Neural cell (in vitro differentiated cells): ENCODE measurements at regions not wholly inside any gene's neighbourhood (a gene's known extent, or its start where the extent isn't known, plus 50 kb on each side); places are given as distances from the start of the nearest gene placed in this dataset.

Experiments
- H2AFZ ChIP-seq: fragments of 200-600, 300-800 bp; sonication (generic), shearing (Covaris generic); 2 replicates; pipeline ENCODE4 v1.6.0; 2014; ENCODE audit warnings: low read depth, mild to moderate bottlenecking, antibody characterized with exemption, low read length, moderate library complexity
- H3F3A ChIP-seq: fragments of 200-600 bp; shearing (Covaris generic); 2 replicates; pipeline ENCODE4 v1.6.1; 2016; ENCODE audit warnings: mild to moderate bottlenecking, moderate library complexity, mixed read lengths, antibody characterized with exemption, low read length; ENCODE audit not compliant: insufficient read depth, poor library complexity, severe bottlenecking
- H3K27ac ChIP-seq: fragments of 200-600, 300-800 bp; sonication (generic), shearing (Covaris generic); 2 replicates; pipeline ENCODE4 v1.5.1; 2014; ENCODE audit warnings: mild to moderate bottlenecking, low read length, moderate library complexity
- H3K27me3 ChIP-seq: fragments of 300-800, 200-600 bp; sonication (generic), shearing (Covaris generic); 2 replicates; pipeline ENCODE4 v1.6.0; 2014; ENCODE audit warnings: mild to moderate bottlenecking, low read depth, low read length, moderate library complexity; ENCODE audit not compliant: insufficient read depth
- H3K36me3 ChIP-seq: fragments of 300-800, 200-600 bp; sonication (generic), shearing (Covaris generic); 2 replicates; pipeline ENCODE4 v1.5.1; 2014; ENCODE audit warnings: mild to moderate bottlenecking, antibody characterized with exemption, low read length, moderate library complexity; ENCODE audit not compliant: insufficient read depth
- H3K4me2 ChIP-seq: fragments of 300-800, 200-600 bp; sonication (generic), shearing (Covaris generic); 2 replicates; pipeline ENCODE4 v1.6.0; 2014; ENCODE audit warnings: mild to moderate bottlenecking, low read length
- H3K4me3 ChIP-seq: fragments of 300-800, 200-600 bp; sonication (generic), shearing (Covaris generic); 2 replicates; pipeline ENCODE4 v1.5.1; 2014; ENCODE audit warnings: mild to moderate bottlenecking, low read length, moderate library complexity
- H3K79me2 ChIP-seq: fragments of 200-600 bp; shearing (Covaris generic); replicated peaks from 2 replicates; pipeline ENCODE4 v1.6.0; 2014; ENCODE audit warnings: mild to moderate bottlenecking, low read length, moderate library complexity; ENCODE audit not compliant: insufficient read depth
- H3K9ac ChIP-seq: fragments of 300-800, 200-600 bp; sonication (generic), shearing (Covaris generic); 2 replicates; pipeline ENCODE4 v1.6.1; 2016; ENCODE audit warnings: mild to moderate bottlenecking, low read length, mixed read lengths
- H3K9me2 ChIP-seq: fragments of 200-600 bp; shearing (Covaris generic); 2 replicates; pipeline ENCODE4 v1.6.1; 2016; ENCODE audit warnings: mild to moderate bottlenecking, low read length, mixed read lengths; ENCODE audit not compliant: insufficient read depth
- H3K9me3 ChIP-seq: fragments of 200-600, 300-800 bp; sonication (generic), shearing (Covaris generic); 2 replicates; pipeline ENCODE4 v1.6.1; 2016; ENCODE audit warnings: mild to moderate bottlenecking, mixed run types, low read length, moderate library complexity, mixed read lengths
- H4K20me1 ChIP-seq: fragments of 200-600 bp; shearing (Covaris generic); 2 replicates; pipeline ENCODE4 v1.6.1; 2016; ENCODE audit warnings: mild to moderate bottlenecking, mixed run types; ENCODE audit not compliant: insufficient read depth
- EP300 ChIP-seq: fragments of 450-650 bp; conservative IDR thresholded peaks from 2 replicates; pipeline ENCODE4 v1.6.1; 2014; ENCODE audit warnings: antibody characterized with exemption, mild to moderate bottlenecking, moderate library complexity; ENCODE audit not compliant: poor library complexity, severe bottlenecking
- EZH2 ChIP-seq: fragments of 200-600, 300-800 bp; shearing (Covaris generic), sonication (generic); IDR thresholded peaks from 2 replicates; pipeline ENCODE4 v1.6.1; 2014; ENCODE audit warnings: antibody characterized with exemption, low read length, borderline replicate concordance, mild to moderate bottlenecking; ENCODE audit not compliant: insufficient read depth, poor library complexity, severe bottlenecking
- MXI1 ChIP-seq: fragments of 450-650 bp; conservative IDR thresholded peaks from 2 replicates; pipeline ENCODE4 v1.6.1; 2014; ENCODE audit warnings: antibody characterized with exemption, mild to moderate bottlenecking; ENCODE audit not compliant: poor library complexity, severe bottlenecking
- POLR2AphosphoS5 ChIP-seq: IDR thresholded peaks from 2 replicates; pipeline ENCODE4 v1.6.1; 2012
- RAD21 ChIP-seq: fragments of 450-650 bp; conservative IDR thresholded peaks from 2 replicates; pipeline ENCODE4 v1.6.1; 2014; ENCODE audit warnings: antibody characterized with exemption, mild to moderate bottlenecking, moderate library complexity
- SMC3 ChIP-seq: fragments of 450-650 bp; conservative IDR thresholded peaks from 2 replicates; pipeline ENCODE4 v1.6.1; 2014; ENCODE audit warnings: antibody characterized with exemption, mild to moderate bottlenecking, moderate library complexity; ENCODE audit not compliant: poor library complexity
- TAF1 ChIP-seq: IDR thresholded peaks from 2 replicates; pipeline ENCODE4 v1.6.1; 2012; ENCODE audit warnings: low read depth
- TF ChIP-seq, protein P1 (sequence below): fragments of 450-650 bp; IDR thresholded peaks from 2 replicates; pipeline ENCODE4 v1.5.1; 2014; ENCODE audit warnings: antibody characterized with exemption, mild to moderate bottlenecking, moderate library complexity; ENCODE audit not compliant: poor library complexity, severe bottlenecking
- TF ChIP-seq, protein P2 (sequence below): IDR thresholded peaks from 2 replicates; pipeline ENCODE4 v1.6.1; 2012; ENCODE audit warnings: borderline replicate concordance

DNA sequence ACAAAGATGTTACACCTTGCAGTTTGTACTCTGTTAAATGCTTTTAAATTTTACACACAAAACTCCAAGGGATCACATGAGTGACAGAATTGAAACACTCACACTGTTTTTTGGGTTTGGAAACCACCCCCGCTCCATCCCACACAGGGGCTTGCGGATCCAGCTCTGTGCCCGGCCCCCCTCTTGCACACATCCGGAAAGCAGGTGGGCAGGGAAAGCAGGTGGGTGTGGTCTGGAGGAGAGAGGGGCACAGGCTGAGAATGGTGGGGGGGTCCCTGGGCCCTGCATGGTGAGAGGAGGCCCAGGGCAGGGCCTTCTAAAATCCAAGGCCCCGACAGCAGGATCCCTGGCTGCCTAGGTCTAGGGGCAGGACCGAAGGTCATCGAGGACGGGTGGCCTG is 88.5 kb upstream of the HPCAL1 start:
- Histone ChIP-seq H3K9ac (no peak overlapping the region), H3F3A (no peaks in the 10 kb centered on the region), H3K4me3 (no peak overlapping the region), H3K9me3 (no peaks in the 10 kb centered on the region), H3K36me3 (no peaks in the 10 kb centered on the region), H3K79me2 (no peaks in the 10 kb centered on the region), H3K9me2 (no peaks in the 10 kb centered on the region), H3K27me3 (no peaks in the 10 kb centered on the region), H4K20me1 (no peaks in the 10 kb centered on the region), H3K4me2 (no peak overlapping the region), H3K27ac (no peak overlapping the region), H2AFZ (no peak overlapping the region)
- TF ChIP-seq, protein P1, sequence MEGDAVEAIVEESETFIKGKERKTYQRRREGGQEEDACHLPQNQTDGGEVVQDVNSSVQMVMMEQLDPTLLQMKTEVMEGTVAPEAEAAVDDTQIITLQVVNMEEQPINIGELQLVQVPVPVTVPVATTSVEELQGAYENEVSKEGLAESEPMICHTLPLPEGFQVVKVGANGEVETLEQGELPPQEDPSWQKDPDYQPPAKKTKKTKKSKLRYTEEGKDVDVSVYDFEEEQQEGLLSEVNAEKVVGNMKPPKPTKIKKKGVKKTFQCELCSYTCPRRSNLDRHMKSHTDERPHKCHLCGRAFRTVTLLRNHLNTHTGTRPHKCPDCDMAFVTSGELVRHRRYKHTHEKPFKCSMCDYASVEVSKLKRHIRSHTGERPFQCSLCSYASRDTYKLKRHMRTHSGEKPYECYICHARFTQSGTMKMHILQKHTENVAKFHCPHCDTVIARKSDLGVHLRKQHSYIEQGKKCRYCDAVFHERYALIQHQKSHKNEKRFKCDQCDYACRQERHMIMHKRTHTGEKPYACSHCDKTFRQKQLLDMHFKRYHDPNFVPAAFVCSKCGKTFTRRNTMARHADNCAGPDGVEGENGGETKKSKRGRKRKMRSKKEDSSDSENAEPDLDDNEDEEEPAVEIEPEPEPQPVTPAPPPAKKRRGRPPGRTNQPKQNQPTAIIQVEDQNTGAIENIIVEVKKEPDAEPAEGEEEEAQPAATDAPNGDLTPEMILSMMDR, result no peak
- TF ChIP-seq EP300, result no peak
- TF ChIP-seq SMC3, result no peak
- TF ChIP-seq EZH2, result no peak
- no peak for TF ChIP-seq POLR2AphosphoS5
- TF ChIP-seq RAD21, result no peak
- no peak for TF ChIP-seq TAF1
- TF ChIP-seq, protein P2, sequence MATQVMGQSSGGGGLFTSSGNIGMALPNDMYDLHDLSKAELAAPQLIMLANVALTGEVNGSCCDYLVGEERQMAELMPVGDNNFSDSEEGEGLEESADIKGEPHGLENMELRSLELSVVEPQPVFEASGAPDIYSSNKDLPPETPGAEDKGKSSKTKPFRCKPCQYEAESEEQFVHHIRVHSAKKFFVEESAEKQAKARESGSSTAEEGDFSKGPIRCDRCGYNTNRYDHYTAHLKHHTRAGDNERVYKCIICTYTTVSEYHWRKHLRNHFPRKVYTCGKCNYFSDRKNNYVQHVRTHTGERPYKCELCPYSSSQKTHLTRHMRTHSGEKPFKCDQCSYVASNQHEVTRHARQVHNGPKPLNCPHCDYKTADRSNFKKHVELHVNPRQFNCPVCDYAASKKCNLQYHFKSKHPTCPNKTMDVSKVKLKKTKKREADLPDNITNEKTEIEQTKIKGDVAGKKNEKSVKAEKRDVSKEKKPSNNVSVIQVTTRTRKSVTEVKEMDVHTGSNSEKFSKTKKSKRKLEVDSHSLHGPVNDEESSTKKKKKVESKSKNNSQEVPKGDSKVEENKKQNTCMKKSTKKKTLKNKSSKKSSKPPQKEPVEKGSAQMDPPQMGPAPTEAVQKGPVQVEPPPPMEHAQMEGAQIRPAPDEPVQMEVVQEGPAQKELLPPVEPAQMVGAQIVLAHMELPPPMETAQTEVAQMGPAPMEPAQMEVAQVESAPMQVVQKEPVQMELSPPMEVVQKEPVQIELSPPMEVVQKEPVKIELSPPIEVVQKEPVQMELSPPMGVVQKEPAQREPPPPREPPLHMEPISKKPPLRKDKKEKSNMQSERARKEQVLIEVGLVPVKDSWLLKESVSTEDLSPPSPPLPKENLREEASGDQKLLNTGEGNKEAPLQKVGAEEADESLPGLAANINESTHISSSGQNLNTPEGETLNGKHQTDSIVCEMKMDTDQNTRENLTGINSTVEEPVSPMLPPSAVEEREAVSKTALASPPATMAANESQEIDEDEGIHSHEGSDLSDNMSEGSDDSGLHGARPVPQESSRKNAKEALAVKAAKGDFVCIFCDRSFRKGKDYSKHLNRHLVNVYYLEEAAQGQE, result no peak
- no peak for TF ChIP-seq MXI1

DNA sequence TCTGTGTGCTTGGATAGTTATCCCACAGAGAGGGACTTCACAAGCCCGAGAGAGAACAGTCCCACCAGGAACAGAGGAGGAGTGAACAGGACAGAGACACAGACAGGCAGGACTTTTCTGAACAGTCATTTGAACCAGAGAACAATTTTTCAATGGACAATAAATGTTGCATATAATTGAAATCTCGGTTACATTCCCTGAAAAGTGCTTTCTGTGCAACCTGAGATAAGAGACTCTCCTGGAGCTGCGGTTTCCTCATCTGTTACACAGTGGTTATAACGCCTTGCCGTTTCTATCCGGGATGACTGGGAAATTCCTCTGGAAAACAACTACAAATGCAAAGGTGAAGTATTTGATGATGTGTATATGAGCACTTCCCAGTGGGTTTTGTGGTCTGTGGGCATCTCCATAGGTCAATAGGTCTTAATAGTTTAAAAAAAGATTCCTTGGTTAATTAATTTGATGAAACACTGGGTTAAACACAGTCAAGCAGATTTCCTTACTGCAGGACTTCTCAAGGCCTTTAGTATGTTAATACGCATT is 87.2 kb upstream of the HPCAL1 start:
- Histone ChIP-seq H3K4me3 (no peak overlapping the region), H3K4me2 (no peak overlapping the region), H3K36me3 (no peaks in the 10 kb centered on the region), H2AFZ (no peak overlapping the region), H3K9ac (no peak overlapping the region), H3K9me2 (no peaks in the 10 kb centered on the region), H3K27ac (no peak overlapping the region), H3K79me2 (no peaks in the 10 kb centered on the region), H3K9me3 (no peaks in the 10 kb centered on the region), H3K27me3 (no peaks in the 10 kb centered on the region), H4K20me1 (no peaks in the 10 kb centered on the region), H3F3A (no peaks in the 10 kb centered on the region)
- TF ChIP-seq TAF1 (no peak), MXI1 (no peak), SMC3 (no peak), EZH2 (no peak), EP300 (no peak), POLR2AphosphoS5 (no peak), RAD21 (no peak)
- TF ChIP-seq, protein P2, result no peak
- TF ChIP-seq, protein P1, result no peak
